ENCODE measurements at regions not wholly inside any gene's neighbourhood (a gene's known extent, or its start where the extent isn't known, plus 50 kb on each side); places are given as distances from the start of the nearest gene placed in this dataset.

- FAIRE-seq: no peak
- no peak for ATAC-seq
- WGBS (ENCODE audit: missing lambda C conversion rate): 41% methylated on average over 6 of the region's 6 CpGs
Observed at GRCh38 chrX:23118890-23119527, 119.2 kb downstream of the DDX53 start.

GRCh38 chrX:23127586-23127985, 127.8 kb downstream of the DDX53 start:
- 21% methylated on average over 2 of the region's 4 CpGs for WGBS (ENCODE audit: missing lambda C conversion rate)
- FAIRE-seq (no peak), ATAC-seq (no peak), DNase-seq (ENCODE audit: low read depth in 1 of 2, low spot score in 1 of 2) (no peak)
- Histone ChIP-seq H3K4me2 (no peak overlapping the region), H3K27ac (no peak overlapping the region), H3K4me3 (no peak overlapping the region), H3K4me1 (no peaks in the 10 kb centered on the region), H3K9me3 (no peaks in the 10 kb centered on the region)
- ChIA-PET CTCF (no interaction called here), POLR2A (no interaction called here)
- TF ChIP-seq CTCF (IDR thresholded peaks at IDR 0.05): no peak
- no peak for TF ChIP-seq MYC (IDR thresholded peaks at IDR 0.05; ENCODE audit: borderline replicate concordance, low read length)
- TF ChIP-seq FOXS1 (CRISPR knock-in tag; IDR thresholded peaks at IDR 0.05): no peak
- TF ChIP-seq CBX8 (IDR thresholded peaks at IDR 0.05): no peak
- no peak for TF ChIP-seq POLR2A (IDR thresholded peaks at IDR 0.05; ENCODE audit: low read length)
- no peak for TF ChIP-seq ZC3H11A (IDR thresholded peaks at IDR 0.05)
- no peak for TF ChIP-seq HDAC2 (IDR thresholded peaks at IDR 0.05)
- TF ChIP-seq REST (IDR thresholded peaks at IDR 0.05): no peak
- TF ChIP-seq MAZ (IDR thresholded peaks at IDR 0.05; ENCODE audit: borderline replicate concordance, low read depth, low read length): no peak
- no peak for TF ChIP-seq JUN (IDR thresholded peaks at IDR 0.05)

More at GRCh38 chrX:23118890-23119527, 119.2 kb downstream of the DDX53 start:
- no peaks in the 10 kb centered on the region for H3K4me1 ChIP-seq
- ChIA-PET CTCF (no interaction called here), POLR2A (no interaction called here)
- DNase-seq (ENCODE audit: low read depth in 1 of 2, low spot score in 1 of 2): no peak
- H3K4me3 ChIP-seq: no peak overlapping the region
- no peak overlapping the region for H3K4me2 ChIP-seq
- TF ChIP-seq SREBF2 (IDR thresholded peaks at IDR 0.05): no peak
- no peak for TF ChIP-seq SMC3 (IDR thresholded peaks at IDR 0.05)
- TF ChIP-seq HMGXB4 (CRISPR knock-in tag; IDR thresholded peaks at IDR 0.05; ENCODE audit: borderline replicate concordance): no peak
- TF ChIP-seq TP53 (CRISPR knock-in tag; IDR thresholded peaks at IDR 0.05): no peak
- no peak for TF ChIP-seq PHF8 (IDR thresholded peaks at IDR 0.05; ENCODE audit: borderline replicate concordance, low read depth)
- TF ChIP-seq POLR2AphosphoS2 (conservative IDR thresholded peaks at IDR 0.05; ENCODE audit: low read length): no peak
- no peak for TF ChIP-seq ELK1 (IDR thresholded peaks at IDR 0.05; ENCODE audit: low read depth, low read length)
- TF ChIP-seq MAZ (IDR thresholded peaks at IDR 0.05; ENCODE audit: borderline replicate concordance, low read depth, low read length): no peak
- TF ChIP-seq HOXB13 (CRISPR knock-in tag; IDR thresholded peaks at IDR 0.05; ENCODE audit: low read depth): no peak
- no peak for TF ChIP-seq JUNB (IDR thresholded peaks at IDR 0.05)
- no peak for TF ChIP-seq ZC3H11A (IDR thresholded peaks at IDR 0.05)
- no peak for TF ChIP-seq MYC (IDR thresholded peaks at IDR 0.05; ENCODE audit: borderline replicate concordance, low read length)
- no peak for TF ChIP-seq CTCF (IDR thresholded peaks at IDR 0.05)
- H3K9me3 ChIP-seq: no peaks in the 10 kb centered on the region
- no peak overlapping the region for H3K27ac ChIP-seq
